ENCODE measurements at regions not wholly inside any gene's neighbourhood (a gene's known extent, or its start where the extent isn't known, plus 50 kb on each side); places are given as distances from the start of the nearest gene placed in this dataset.
"Not testable (repeated sequence)": the region's sequence is repeated elsewhere in the genome, so short reads cannot be mapped to it uniquely, and the experiment has no call there.

DNA sequence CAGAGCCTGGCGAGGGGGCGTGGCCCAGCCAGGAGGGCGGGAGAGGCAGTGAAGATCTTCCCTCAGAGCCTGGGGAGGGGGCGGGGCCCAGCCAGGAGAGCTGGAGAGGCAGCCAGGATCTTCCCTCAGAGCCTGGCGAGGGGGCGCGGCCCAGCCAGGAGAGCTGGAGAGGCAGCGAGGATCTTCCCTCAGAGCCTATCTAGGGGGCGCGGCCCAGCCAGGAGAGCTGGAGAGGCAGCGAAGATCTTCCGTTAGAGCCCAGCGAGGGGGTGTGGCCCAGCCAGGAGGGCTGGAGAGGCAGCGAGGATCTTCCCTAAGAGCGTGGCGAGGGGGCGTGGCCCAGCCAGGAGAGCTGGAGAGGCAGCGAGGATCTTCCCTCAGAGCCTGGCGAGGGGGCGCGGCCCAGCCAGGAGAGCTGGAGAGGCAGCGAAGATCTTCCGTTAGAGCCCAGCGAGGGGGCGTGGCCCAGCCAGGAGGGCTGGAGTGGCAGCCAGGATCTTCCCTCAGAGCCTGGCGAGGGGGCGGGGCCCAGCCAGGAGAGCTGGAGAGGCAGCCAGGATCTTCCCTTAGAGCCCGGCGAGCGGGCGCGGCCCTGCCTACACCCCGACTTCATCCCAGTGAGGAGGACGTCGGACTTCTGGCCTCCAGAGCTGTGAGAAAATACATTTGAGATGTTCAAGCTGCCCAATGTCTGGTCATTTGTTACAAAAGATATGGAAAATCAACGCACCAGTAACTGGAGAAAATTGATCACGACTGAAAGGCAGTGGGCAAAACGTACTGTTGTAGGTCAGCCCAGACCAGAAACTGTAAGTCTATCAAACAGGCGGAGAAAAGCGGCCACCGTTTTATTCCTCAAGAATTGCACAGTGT, 63.4 kb upstream of the TMEM18 start:
- TF ChIP-seq, protein P1, sequence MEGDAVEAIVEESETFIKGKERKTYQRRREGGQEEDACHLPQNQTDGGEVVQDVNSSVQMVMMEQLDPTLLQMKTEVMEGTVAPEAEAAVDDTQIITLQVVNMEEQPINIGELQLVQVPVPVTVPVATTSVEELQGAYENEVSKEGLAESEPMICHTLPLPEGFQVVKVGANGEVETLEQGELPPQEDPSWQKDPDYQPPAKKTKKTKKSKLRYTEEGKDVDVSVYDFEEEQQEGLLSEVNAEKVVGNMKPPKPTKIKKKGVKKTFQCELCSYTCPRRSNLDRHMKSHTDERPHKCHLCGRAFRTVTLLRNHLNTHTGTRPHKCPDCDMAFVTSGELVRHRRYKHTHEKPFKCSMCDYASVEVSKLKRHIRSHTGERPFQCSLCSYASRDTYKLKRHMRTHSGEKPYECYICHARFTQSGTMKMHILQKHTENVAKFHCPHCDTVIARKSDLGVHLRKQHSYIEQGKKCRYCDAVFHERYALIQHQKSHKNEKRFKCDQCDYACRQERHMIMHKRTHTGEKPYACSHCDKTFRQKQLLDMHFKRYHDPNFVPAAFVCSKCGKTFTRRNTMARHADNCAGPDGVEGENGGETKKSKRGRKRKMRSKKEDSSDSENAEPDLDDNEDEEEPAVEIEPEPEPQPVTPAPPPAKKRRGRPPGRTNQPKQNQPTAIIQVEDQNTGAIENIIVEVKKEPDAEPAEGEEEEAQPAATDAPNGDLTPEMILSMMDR (IDR thresholded peaks at IDR 0.05; ENCODE audit: low read length), result not testable (repeated sequence)
- TF ChIP-seq EZH2 (optimal IDR thresholded peaks at IDR 0.05; ENCODE audit: low read depth, low read length), result not testable (repeated sequence)

All from MM.1S (cell line).